ENCODE measurements at regions not wholly inside any gene's neighbourhood (a gene's known extent, or its start where the extent isn't known, plus 50 kb on each side); places are given as distances from the start of the nearest gene placed in this dataset.

GRCh38 chr13:24008679-24009078 is 111.4 kb upstream of the C1QTNF9B start:
- H3K9ac ChIP-seq (ENCODE audit: low read length): no peak overlapping the region
- no peak for TF ChIP-seq RAD21 (conservative IDR thresholded peaks at IDR 0.05)
- no peak for TF ChIP-seq MXI1 (conservative IDR thresholded peaks at IDR 0.05; ENCODE audit: poor library complexity, severe bottlenecking)
- no peak for TF ChIP-seq SMC3 (conservative IDR thresholded peaks at IDR 0.05; ENCODE audit: poor library complexity)
- TF ChIP-seq REST (IDR thresholded peaks at IDR 0.05; ENCODE audit: borderline replicate concordance): no peak
- no peak for TF ChIP-seq POLR2AphosphoS5 (IDR thresholded peaks at IDR 0.05)
- H2AFZ ChIP-seq (ENCODE audit: low read depth, low read length): no peak overlapping the region
- no peak overlapping the region for H3K4me3 ChIP-seq (ENCODE audit: low read length)
- H3K27ac ChIP-seq (ENCODE audit: low read length): no peak overlapping the region
- no peak overlapping the region for H3K4me2 ChIP-seq (ENCODE audit: low read length)
- H3K27me3 ChIP-seq (ENCODE audit: insufficient read depth, low read depth, low read length): no peaks in the 10 kb centered on the region
- H3F3A ChIP-seq (ENCODE audit: insufficient read depth, low read length, poor library complexity, severe bottlenecking): peaks cover 3% of the 10 kb centered on the region
- no peaks in the 10 kb centered on the region for H3K79me2 ChIP-seq (replicated peaks; ENCODE audit: insufficient read depth, low read length)
- H3K9me2 ChIP-seq (ENCODE audit: insufficient read depth, low read length): no peaks in the 10 kb centered on the region
- H3K9me3 ChIP-seq (ENCODE audit: low read length): no peaks in the 10 kb centered on the region
- H4K20me1 ChIP-seq (ENCODE audit: insufficient read depth): no peaks in the 10 kb centered on the region
- no peaks in the 10 kb centered on the region for H3K36me3 ChIP-seq (ENCODE audit: insufficient read depth, low read length)

GRCh38 chr13:24011266-24011665 is 114.0 kb upstream of the C1QTNF9B start:
- Histone ChIP-seq H3K27ac (ENCODE audit: low read length) (no peak overlapping the region), H3K27me3 (ENCODE audit: insufficient read depth, low read depth, low read length) (no peaks in the 10 kb centered on the region), H4K20me1 (ENCODE audit: insufficient read depth) (no peaks in the 10 kb centered on the region), H3K9me2 (ENCODE audit: insufficient read depth, low read length) (no peaks in the 10 kb centered on the region), H3K79me2 (replicated peaks; ENCODE audit: insufficient read depth, low read length) (no peaks in the 10 kb centered on the region), H3K9me3 (ENCODE audit: low read length) (no peaks in the 10 kb centered on the region), H3K4me3 (ENCODE audit: low read length) (no peak overlapping the region), H3F3A (ENCODE audit: insufficient read depth, low read length, poor library complexity, severe bottlenecking) (no peaks in the 10 kb centered on the region), H3K36me3 (ENCODE audit: insufficient read depth, low read length) (no peaks in the 10 kb centered on the region), H2AFZ (ENCODE audit: low read depth, low read length) (no peak overlapping the region), H3K9ac (ENCODE audit: low read length) (no peak overlapping the region), H3K4me2 (ENCODE audit: low read length) (no peak overlapping the region)
- TF ChIP-seq EP300 (conservative IDR thresholded peaks at IDR 0.05; ENCODE audit: poor library complexity, severe bottlenecking) (no peak), SMC3 (conservative IDR thresholded peaks at IDR 0.05; ENCODE audit: poor library complexity) (no peak), POLR2AphosphoS5 (IDR thresholded peaks at IDR 0.05) (no peak), EZH2 (IDR thresholded peaks at IDR 0.05; ENCODE audit: borderline replicate concordance, insufficient read depth, low read length, poor library complexity, severe bottlenecking) (no peak), CTCF (IDR thresholded peaks at IDR 0.05; ENCODE audit: poor library complexity, severe bottlenecking) (no peak), RAD21 (conservative IDR thresholded peaks at IDR 0.05) (no peak), TAF1 (IDR thresholded peaks at IDR 0.05; ENCODE audit: low read depth) (no peak), MXI1 (conservative IDR thresholded peaks at IDR 0.05; ENCODE audit: poor library complexity, severe bottlenecking) (no peak), REST (IDR thresholded peaks at IDR 0.05; ENCODE audit: borderline replicate concordance) (no peak)

Measured in neural cell (in vitro differentiated cells).